Lung (tissue), 11 donors: ENCODE measurements at regions not wholly inside any gene's neighbourhood (a gene's known extent, or its start where the extent isn't known, plus 50 kb on each side); places are given as distances from the start of the nearest gene placed in this dataset.

Experiments used
- ATAC-seq: fragments of 200-7000 bp; cut with Tn5 transposase; one replicate; pipeline ENCODE4 v1.9.1; 2020; ENCODE audit warnings: moderate number of reproducible peaks; ENCODE audit not compliant: insufficient read depth, low FRiP score
- DNase-seq, 3 donors: peaks; one replicate each; pipeline ENCODE4 v3.0.0-alpha.2; 2013 to 2017
- H3K27ac ChIP-seq, 2 donors: one replicate each; pipeline ENCODE4 v1.5.1; 2013; ENCODE audit warnings: mild to moderate bottlenecking in 2 of 2, moderate library complexity in 2 of 2, control low read depth in 1 of 2, inconsistent platforms in 1 of 2, low read depth in 1 of 2, low read length in 1 of 2
- H3K27me3 ChIP-seq, 3 donors: one replicate each; pipeline ENCODE4 v1.5.1; 2013; ENCODE audit warnings: low read length in 2 of 3; ENCODE audit not compliant: control insufficient read depth in 3 of 3, insufficient read depth in 3 of 3
- H3K36me3 ChIP-seq, 4 donors: one replicate each; pipeline ENCODE4 v1.5.1; 2013; ENCODE audit warnings: low read length in 4 of 4, mild to moderate bottlenecking in 1 of 4, moderate library complexity in 1 of 4; ENCODE audit not compliant: control insufficient read depth in 4 of 4, insufficient read depth in 4 of 4
- H3K4me1 ChIP-seq, 5 donors: one replicate each; pipeline ENCODE4 v1.5.1; 2013; ENCODE audit warnings: low read length in 5 of 5, mild to moderate bottlenecking in 2 of 5, moderate library complexity in 1 of 5; ENCODE audit not compliant: control insufficient read depth in 5 of 5, insufficient read depth in 5 of 5
- H3K4me3 ChIP-seq: one replicate; pipeline ENCODE4 v1.5.1; 2013; ENCODE audit warnings: mild to moderate bottlenecking, control low read depth, moderate library complexity
- H3K9ac ChIP-seq, 2 donors: one replicate each; pipeline ENCODE4 v1.5.1; 2013; ENCODE audit warnings: low read length in 2 of 2, control low read depth in 1 of 2; ENCODE audit not compliant: insufficient read depth in 1 of 2
- H3K9me3 ChIP-seq, 4 donors: one replicate each; pipeline ENCODE4 v1.5.1; 2013; ENCODE audit warnings: low read length in 3 of 4, mild to moderate bottlenecking in 1 of 4, moderate library complexity in 1 of 4; ENCODE audit not compliant: control insufficient read depth in 4 of 4, insufficient read depth in 3 of 4
- WGBS, 2 donors: extraction: QIAGEN DNeasy Blood & Tissue Kit; methylation state at CpG; one replicate each; pipeline ENCODE4 v1.1.7; 2013; 5-methylcytosine and 5-hydroxymethylcytosine counted together
- TF ChIP-seq, protein P1 (sequence below): IDR thresholded peaks from 2 replicates; pipeline ENCODE4 v1.5.1; 2012; ENCODE audit warnings: mild to moderate bottlenecking; ENCODE audit errors: control extremely low read depth, extremely low read depth
- donor health status: control.
- donor health status: control.
- donor health status: Bipolar disorder and iron deficiency.
- donor health status: healthy.
- donor health status: DM: yes; HTN: yes; CAD: no.

GRCh38 chr6:147733686-147734085 lies 225.2 kb downstream of the SAMD5 start:
- Histone ChIP-seq H3K4me3 (no peak overlapping the region), H3K27ac (no peak overlapping the region), H3K36me3 (no peaks in the 10 kb centered on the region), H3K27me3 (no peaks in the 10 kb centered on the region), H3K9me3 (no peaks in the 10 kb centered on the region), H3K4me1 (peaks cover 0 to 12% (median 3%) of the 10 kb centered on the region in 5 donors), H3K9ac (no peak overlapping the region)
- TF ChIP-seq, protein P1, sequence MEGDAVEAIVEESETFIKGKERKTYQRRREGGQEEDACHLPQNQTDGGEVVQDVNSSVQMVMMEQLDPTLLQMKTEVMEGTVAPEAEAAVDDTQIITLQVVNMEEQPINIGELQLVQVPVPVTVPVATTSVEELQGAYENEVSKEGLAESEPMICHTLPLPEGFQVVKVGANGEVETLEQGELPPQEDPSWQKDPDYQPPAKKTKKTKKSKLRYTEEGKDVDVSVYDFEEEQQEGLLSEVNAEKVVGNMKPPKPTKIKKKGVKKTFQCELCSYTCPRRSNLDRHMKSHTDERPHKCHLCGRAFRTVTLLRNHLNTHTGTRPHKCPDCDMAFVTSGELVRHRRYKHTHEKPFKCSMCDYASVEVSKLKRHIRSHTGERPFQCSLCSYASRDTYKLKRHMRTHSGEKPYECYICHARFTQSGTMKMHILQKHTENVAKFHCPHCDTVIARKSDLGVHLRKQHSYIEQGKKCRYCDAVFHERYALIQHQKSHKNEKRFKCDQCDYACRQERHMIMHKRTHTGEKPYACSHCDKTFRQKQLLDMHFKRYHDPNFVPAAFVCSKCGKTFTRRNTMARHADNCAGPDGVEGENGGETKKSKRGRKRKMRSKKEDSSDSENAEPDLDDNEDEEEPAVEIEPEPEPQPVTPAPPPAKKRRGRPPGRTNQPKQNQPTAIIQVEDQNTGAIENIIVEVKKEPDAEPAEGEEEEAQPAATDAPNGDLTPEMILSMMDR = no peak
- 81 to 91% methylated on average over 5 of the region's 5 CpGs for WGBS, 2 donors
- DNase-seq (peak in 1 of 3 donors; percentile 52), ATAC-seq (no peak)

DNA sequence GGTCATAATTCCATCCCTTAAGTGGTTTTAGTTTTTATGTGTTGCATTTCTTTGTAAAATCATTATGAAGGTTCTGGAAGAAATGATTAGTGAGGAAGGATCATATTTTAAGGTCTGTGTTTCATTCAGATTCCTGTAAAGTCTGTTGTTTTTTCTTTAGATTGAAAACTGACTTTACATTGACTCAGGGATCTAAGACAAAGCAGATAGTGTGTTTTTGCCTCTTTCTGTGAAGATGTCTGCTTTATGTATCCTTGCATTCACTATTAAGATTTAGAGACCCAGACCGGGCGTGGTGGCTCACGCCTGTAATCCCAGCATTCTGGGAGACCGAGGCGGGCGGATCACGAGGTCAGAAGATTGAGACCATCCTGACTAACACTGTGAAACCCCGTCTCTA lies 225.7 kb downstream of the SAMD5 start:
- no peak overlapping the region for H3K27ac ChIP-seq
- H3K9ac ChIP-seq = no peak overlapping the region
- TF ChIP-seq, protein P1 = no peak
- no peak overlapping the region for H3K4me3 ChIP-seq
- no peaks in the 10 kb centered on the region for H3K9me3 ChIP-seq
- H3K4me1 ChIP-seq = peaks cover 0 to 16% (median 3%) of the 10 kb centered on the region in 5 donors
- ATAC-seq (no peak), DNase-seq (no peak)
- no peaks in the 10 kb centered on the region for H3K36me3 ChIP-seq
- no peaks in the 10 kb centered on the region for H3K27me3 ChIP-seq
- 94 to 95% methylated on average over 8 of the region's 8 CpGs for WGBS, 2 donors

DNA sequence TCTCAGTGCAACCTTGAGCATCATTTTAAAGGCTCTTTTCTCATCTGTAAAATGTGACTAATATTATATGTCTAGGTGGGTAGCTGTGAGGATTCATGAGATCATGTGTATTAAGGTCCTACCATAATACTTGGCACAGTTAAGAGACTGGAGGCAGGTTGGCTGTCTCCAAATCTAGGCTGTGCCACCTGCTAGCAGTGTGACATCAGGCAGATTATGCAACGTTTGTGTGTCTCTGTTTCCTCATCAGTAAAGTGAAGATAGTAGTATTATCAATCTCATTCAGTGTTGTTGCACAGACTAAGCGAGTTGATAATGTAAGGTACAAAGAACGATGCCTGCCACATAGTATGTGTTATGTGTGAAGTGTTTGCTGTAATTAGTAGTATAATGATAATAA lies 227.4 kb downstream of the SAMD5 start:
- DNase-seq (no peak), ATAC-seq (no peak)
- peaks cover 0 to 26% (median 8%) of the 10 kb centered on the region in 5 donors for H3K4me1 ChIP-seq
- no peaks in the 10 kb centered on the region for H3K27me3 ChIP-seq
- no peak overlapping the region for H3K9ac ChIP-seq
- TF ChIP-seq, protein P1 = no peak
- H3K4me3 ChIP-seq = no peak overlapping the region
- H3K36me3 ChIP-seq = no peaks in the 10 kb centered on the region
- H3K27ac ChIP-seq = no peak overlapping the region
- no peaks in the 10 kb centered on the region for H3K9me3 ChIP-seq
- 76 to 79% methylated on average over 3 of the region's 3 CpGs for whole genome bisulfite sequencing, 2 donors

DNA sequence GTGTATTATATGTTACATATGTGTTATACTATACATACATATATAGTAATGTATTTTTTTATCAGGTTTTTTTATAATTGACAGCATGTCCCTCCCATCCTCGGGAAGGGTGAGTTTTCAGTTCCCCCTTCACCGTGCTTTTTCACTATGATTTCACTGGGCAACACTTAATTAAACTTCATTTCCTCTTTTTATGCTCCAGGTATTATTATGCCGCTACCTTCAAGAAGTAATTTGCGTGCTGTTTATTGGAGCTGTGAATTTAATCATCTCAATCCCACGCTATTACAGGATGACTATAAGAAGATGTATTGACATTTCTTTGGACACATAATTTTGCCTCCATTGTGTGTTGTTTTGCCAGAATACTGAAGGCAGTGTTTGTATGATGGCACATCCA lies 228.6 kb downstream of the SAMD5 start:
- no peaks in the 10 kb centered on the region for H3K9me3 ChIP-seq
- H3K27me3 ChIP-seq = no peaks in the 10 kb centered on the region
- no peaks in the 10 kb centered on the region for H3K36me3 ChIP-seq
- no peak overlapping the region for H3K4me3 ChIP-seq
- no peak overlapping the region for H3K27ac ChIP-seq
- 76 to 89% methylated on average over 5 of the region's 5 CpGs for WGBS, 2 donors
- TF ChIP-seq, protein P1 = no peak
- peaks cover 0 to 38% (median 13%) of the 10 kb centered on the region in 5 donors for H3K4me1 ChIP-seq
- DNase-seq = no peak
- ATAC-seq = no peak
- no peak overlapping the region for H3K9ac ChIP-seq
